ENCODE measurements at regions not wholly inside any gene's neighbourhood (a gene's known extent, or its start where the extent isn't known, plus 50 kb on each side); places are given as distances from the start of the nearest gene placed in this dataset.

- DNase-seq (ENCODE audit: low spot score), result no peak
- no peak for TF ChIP-seq CTCF (IDR thresholded peaks at IDR 0.05; ENCODE audit: extremely low read depth, missing control alignments)
These were observed 201.0 kb downstream of the GLI2 start for GRCh38 chr2:120936476-120937334.

- DNase-seq (ENCODE audit: low spot score), result no peak
- TF ChIP-seq CTCF (IDR thresholded peaks at IDR 0.05; ENCODE audit: extremely low read depth, missing control alignments), result no peak
These were observed 202.0 kb downstream of the GLI2 start for GRCh38 chr2:120937686-120938044.

GRCh38 chr2:120938045-120938771 lies 202.5 kb downstream of the GLI2 start:
- no peak for DNase-seq (ENCODE audit: low spot score)
- TF ChIP-seq CTCF (IDR thresholded peaks at IDR 0.05; ENCODE audit: extremely low read depth, missing control alignments), result no peak

- DNase-seq (ENCODE audit: low spot score), result no peak
- TF ChIP-seq CTCF (IDR thresholded peaks at IDR 0.05; ENCODE audit: extremely low read depth, missing control alignments), result no peak
These were observed 204.1 kb downstream of the GLI2 start for GRCh38 chr2:120939595-120940318.

- TF ChIP-seq CTCF (IDR thresholded peaks at IDR 0.05; ENCODE audit: extremely low read depth, missing control alignments), result no peak
- no peak for DNase-seq (ENCODE audit: low spot score)
These were observed 204.6 kb downstream of the GLI2 start for GRCh38 chr2:120940319-120940696.

GRCh38 chr2:120940726-120941256 lies 205.1 kb downstream of the GLI2 start:
- no peak for DNase-seq (ENCODE audit: low spot score)
- TF ChIP-seq CTCF (IDR thresholded peaks at IDR 0.05; ENCODE audit: extremely low read depth, missing control alignments), result no peak

Data from GM20000 (cell line).